NB4 (cell line): ENCODE measurements at regions not wholly inside any gene's neighbourhood (a gene's known extent, or its start where the extent isn't known, plus 50 kb on each side); places are given as distances from the start of the nearest gene placed in this dataset.
"Not testable (repeated sequence)": the region's sequence is repeated elsewhere in the genome, so short reads cannot be mapped to it uniquely, and the experiment has no call there.

Source experiments
- DNase-seq: peaks from one replicate; pipeline ENCODE4 v3.0.0; 2010; ENCODE audit warnings: low read depth
- H3K4me3 ChIP-seq: one replicate; pipeline ENCODE4 v1.5.1; 2011; ENCODE audit warnings: mild to moderate bottlenecking, low read depth, low read length, moderate library complexity
- MYC ChIP-seq: IDR thresholded peaks from 2 replicates; pipeline ENCODE4 v1.6.1; 2011; ENCODE audit warnings: low read depth, low read length
- POLR2A ChIP-seq: IDR thresholded peaks from 2 replicates; pipeline ENCODE4 v1.6.1; 2011; ENCODE audit warnings: mild to moderate bottlenecking; ENCODE audit not compliant: insufficient read length; ENCODE audit errors: extremely low read depth
- TF ChIP-seq, protein P1 (sequence below): IDR thresholded peaks from one replicate; pipeline ENCODE4 v1.5.1; 2012; ENCODE audit warnings: low read depth, low read length
- TF ChIP-seq, protein P2 (sequence below): IDR thresholded peaks from 2 replicates; pipeline ENCODE4 v1.6.1; 2011; ENCODE audit warnings: low read depth, low read length

DNA sequence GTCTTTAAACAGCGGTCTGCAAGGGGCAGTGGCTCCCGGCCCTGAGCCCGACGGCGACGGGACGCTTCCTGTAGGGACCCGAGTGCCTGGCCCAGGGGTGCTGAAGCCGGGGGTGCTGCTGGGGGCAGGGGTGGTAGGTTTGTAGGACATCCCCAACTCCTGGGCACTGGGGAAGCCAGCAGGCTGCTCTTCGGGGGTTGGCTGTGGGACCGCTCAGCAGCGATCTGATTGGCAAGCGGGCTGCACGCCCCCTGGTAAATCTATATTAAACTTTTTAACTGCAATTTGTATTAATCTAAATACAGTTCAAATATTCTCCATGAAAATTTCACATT is 1510.0 kb downstream of the FOXD4L5 start:
- not testable (repeated sequence) for DNase-seq, H3K4me3 ChIP-seq

DNA sequence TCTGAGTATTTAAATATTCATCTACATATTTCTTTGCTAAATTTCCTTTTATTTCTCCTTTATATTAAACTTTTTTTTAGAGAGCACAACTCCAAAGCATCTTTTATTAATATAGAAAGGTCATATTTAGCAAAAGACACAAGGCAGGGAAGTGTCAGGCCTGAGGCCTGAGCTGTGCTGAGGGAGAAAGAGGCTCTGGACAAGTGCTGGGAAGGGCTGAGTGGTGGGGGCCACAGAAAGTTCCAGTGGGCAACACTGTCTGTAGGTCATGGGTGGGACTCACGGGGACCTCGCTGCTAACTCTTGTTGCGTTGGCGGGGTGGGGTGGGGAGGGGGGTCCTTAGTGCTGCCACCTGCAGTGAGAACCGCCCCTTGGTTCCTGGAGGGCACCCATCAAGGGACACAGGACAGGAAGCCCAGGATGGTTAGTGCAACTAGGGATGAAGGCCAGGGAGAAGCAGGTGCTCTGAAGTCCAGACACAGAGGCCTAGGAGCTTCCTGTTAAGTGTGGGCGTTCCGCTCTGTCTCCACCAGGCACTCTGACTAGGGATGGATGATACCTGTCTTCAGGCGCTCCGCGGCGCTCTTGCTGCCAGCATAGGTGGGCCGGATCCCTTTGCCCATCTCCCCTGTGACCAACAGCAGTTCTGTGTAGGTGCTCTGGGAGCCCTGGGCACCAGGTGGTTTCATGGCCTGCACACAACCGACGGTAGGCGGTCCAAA is 1510.5 kb downstream of the FOXD4L5 start:
- H3K4me3 ChIP-seq, DNase-seq: not testable (repeated sequence)

DNA sequence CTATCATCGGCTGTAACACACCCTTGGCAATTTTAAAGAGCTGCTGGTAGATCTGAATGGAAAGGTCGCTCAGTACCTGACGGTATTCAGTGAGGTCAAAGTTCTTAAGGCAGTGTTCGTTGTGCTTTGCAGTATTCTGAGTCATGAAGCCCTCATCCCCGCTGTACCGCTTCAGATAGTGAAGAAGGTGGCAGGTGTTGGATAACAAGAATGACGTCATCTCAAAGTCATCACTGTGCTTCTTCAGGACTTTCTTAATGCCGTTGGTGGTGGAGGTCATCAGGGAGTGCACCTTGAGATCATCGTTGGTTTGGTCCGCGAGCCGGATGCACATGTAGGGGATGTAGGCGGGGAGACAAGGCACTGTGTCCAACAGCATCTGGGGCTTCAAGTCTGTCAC is 1522.8 kb downstream of the FOXD4L5 start:
- H3K4me3 ChIP-seq, DNase-seq: not testable (repeated sequence)

DNA sequence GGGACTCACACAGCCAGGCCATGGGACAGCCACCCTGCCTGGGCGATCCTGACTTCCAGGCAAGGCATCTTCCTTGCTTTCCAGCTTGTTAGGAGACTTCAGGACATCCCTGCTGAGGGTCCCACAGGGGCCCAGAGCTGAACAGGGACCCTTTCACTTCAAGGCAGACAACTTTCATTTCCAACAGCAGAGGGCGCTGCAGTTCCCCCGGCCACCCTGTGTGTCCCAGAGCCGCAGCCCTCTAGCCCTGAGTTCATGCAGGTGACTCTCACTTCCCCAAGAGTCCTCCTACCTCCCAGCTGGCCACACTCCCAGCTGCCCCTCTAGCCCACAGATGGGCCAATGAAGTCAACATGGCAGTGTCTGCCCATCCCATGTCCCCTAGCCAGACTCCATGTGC is 1556.0 kb downstream of the FOXD4L5 start:
- TF ChIP-seq, protein P1, sequence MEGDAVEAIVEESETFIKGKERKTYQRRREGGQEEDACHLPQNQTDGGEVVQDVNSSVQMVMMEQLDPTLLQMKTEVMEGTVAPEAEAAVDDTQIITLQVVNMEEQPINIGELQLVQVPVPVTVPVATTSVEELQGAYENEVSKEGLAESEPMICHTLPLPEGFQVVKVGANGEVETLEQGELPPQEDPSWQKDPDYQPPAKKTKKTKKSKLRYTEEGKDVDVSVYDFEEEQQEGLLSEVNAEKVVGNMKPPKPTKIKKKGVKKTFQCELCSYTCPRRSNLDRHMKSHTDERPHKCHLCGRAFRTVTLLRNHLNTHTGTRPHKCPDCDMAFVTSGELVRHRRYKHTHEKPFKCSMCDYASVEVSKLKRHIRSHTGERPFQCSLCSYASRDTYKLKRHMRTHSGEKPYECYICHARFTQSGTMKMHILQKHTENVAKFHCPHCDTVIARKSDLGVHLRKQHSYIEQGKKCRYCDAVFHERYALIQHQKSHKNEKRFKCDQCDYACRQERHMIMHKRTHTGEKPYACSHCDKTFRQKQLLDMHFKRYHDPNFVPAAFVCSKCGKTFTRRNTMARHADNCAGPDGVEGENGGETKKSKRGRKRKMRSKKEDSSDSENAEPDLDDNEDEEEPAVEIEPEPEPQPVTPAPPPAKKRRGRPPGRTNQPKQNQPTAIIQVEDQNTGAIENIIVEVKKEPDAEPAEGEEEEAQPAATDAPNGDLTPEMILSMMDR: peak; percentile 36
- H3K4me3 ChIP-seq: not testable (repeated sequence)

DNA sequence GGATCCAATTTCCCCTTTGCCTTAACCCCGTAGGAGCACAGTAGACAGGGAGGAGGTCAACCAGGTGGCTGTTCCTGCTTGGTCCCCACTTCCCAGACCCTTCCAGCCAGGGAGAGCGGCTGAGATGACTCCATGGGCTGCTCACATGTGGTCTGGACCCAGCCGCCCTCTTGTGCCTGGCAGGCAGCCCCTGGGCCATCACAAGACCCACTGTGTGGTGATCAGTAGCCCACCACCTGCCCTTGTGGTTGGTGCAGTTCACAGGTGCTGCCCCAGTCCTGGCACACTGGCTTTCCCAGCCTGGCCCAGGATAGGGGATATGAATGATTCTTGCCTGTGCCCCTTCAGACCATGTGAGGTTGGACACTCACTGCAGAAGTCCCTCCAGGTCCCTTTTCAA is 1556.7 kb downstream of the FOXD4L5 start:
- no peak overlapping the region for H3K4me3 ChIP-seq
- TF ChIP-seq MYC (no peak), POLR2A (no peak)
- TF ChIP-seq, protein P2, sequence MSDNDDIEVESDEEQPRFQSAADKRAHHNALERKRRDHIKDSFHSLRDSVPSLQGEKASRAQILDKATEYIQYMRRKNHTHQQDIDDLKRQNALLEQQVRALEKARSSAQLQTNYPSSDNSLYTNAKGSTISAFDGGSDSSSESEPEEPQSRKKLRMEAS: no peak
- TF ChIP-seq, protein P1: no peak
- no peak for DNase-seq

More for the DNA sequence above, 1556.0 kb downstream of the FOXD4L5 start:
- DNase-seq: peak; percentile 14

DNA sequence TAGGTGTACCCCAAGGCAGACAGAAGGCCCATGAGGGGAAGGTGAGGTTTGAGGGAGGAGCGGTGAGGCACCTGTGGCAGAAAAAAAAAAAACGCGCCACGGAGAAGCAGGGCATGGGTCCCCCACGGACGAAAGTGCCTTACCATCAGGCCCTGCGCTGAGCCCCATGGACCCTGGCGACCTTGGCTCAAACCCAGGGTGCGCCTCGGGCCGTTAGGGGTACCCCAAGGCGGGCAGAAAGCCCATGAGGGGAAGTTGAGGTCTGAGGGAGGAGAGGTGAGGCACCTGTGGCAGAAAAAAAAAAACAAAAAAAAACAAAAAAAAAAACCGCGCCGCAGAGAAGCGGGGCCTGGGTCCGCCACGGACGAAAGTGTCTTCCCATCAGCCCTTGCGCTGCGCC is 1576.7 kb downstream of the FOXD4L5 start:
- not testable (repeated sequence) for H3K4me3 ChIP-seq

DNA sequence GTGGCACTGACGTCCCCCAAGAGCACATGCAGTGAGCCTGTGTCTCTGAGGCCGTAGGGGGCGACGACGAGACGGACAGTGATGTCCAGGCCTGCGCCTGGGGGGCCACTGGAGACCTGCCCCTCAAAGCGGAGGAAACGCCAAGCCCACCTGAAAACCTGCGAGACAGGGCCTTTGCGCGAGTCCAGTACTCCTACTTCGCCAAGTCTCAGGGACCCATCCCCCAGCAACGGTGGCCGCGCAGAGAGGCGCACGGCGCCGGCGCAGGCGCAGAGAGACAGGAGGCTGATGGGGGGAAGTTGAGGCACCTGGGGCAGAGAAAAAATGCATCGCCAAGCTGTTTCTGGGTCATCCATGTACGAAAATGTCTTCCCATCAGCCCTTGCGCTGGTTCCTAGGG is 1580.6 kb downstream of the FOXD4L5 start:
- H3K4me3 ChIP-seq, DNase-seq: not testable (repeated sequence)

More for the DNA sequence above, 1576.7 kb downstream of the FOXD4L5 start:
- DNase-seq: not testable (repeated sequence)

DNA sequence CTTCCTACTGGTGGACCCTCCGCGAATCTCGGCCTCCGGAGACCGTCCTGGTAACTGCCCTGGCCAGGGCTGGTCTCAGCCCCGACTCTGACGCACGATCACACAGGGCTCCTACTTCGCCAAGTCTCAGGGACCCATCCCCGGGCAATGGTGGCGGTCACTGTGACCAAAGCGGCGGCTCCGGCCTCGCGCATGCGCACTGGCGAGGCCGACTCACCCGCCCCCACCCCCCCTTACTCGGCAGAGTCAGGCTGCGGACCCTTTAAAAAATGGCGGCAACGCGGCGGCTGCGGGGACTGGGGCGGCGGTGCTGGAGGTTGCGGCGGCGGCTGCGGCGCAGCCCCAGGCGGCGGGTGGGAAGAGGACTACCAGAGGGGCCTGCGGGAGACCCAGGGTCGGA is 1581.3 kb downstream of the FOXD4L5 start:
- not testable (repeated sequence) for H3K4me3 ChIP-seq
- peak; percentile 4 for DNase-seq

DNA sequence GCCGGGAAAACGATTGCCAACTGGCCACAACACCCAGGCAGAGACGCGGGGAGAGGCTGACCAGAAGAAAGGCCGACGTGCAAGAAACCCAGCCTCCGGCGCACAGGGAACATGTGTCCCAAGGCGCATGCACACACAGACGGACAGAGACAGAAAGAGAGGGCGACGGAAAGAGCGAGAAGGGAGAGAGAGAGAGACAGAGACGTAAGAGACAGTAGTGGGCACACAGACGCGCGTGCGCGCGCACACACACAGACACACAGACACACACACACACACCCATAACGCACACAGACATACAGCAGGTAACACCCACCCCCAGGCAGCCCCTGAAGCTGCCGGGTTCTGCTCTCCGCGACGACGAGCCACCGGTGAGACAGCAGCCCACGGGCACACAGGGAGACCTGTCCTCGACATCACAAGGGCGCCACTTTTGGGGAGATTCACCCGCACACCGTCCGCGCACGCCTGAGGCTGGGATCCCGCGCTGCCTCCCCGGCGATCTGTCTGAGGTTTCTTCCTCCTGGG is 1581.8 kb downstream of the FOXD4L5 start:
- H3K4me3 ChIP-seq, DNase-seq: not testable (repeated sequence)
